ENCODE measurements at regions not wholly inside any gene's neighbourhood (a gene's known extent, or its start where the extent isn't known, plus 50 kb on each side); places are given as distances from the start of the nearest gene placed in this dataset.

- no peak for FAIRE-seq
- DNase-seq (ENCODE audit: low spot score) = no peak
Observed at GRCh38 chr6:93571346-93571745, 152.0 kb upstream of the EPHA7 start.

GRCh38 chr6:93568169-93568568 is 148.8 kb upstream of the EPHA7 start:
- DNase-seq (ENCODE audit: low spot score) (no peak), FAIRE-seq (no peak)

DNA sequence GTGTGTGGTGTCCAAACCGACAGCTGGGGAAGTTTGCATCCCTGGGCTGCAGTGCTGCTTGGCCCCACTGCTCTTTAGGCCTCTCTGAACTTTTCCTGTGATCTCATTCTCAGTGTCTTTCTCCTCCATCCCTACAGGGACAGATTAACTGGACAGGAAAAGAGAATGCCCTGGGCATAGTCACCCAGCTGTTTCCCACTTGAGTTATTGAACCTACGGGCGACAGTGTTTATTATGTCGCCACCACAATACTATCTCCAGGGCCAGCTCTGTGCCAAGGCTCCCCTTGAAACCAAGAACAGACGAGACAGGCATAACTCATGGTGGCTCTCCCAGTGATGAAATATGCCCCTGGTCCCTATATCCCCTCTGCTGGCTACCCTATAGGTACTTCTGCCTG is 147.8 kb upstream of the EPHA7 start:
- no peak for DNase-seq (ENCODE audit: low spot score)
- no peak for FAIRE-seq

GRCh38 chr6:93566285-93566684 is 146.9 kb upstream of the EPHA7 start:
- FAIRE-seq (no peak), DNase-seq (ENCODE audit: low spot score) (no peak)

GRCh38 chr6:93562582-93562981 is 143.2 kb upstream of the EPHA7 start:
- DNase-seq (ENCODE audit: low spot score) (no peak), FAIRE-seq (no peak)

DNA sequence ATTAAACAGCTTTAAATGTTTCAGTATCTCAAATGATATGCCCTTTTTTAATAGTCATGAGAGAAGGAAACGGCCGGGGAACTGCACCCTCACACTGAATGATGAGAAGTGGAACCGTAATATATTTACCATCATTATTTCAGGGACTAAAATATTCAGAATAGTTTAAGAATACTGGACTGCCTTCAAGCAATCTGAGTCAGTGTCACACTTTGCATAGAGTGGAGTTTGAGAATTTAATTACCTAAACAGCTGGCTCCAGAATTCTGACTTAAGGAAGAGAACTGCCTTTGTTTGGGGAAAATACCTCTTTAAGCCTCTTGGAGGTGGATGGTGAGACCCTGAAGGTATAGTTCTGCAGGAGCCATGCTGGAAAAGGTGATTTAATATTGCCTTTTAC is 135.9 kb upstream of the EPHA7 start:
- FAIRE-seq (no peak), DNase-seq (ENCODE audit: low spot score) (no peak)

- DNase-seq (ENCODE audit: low spot score) (no peak), FAIRE-seq (no peak)
Observed at GRCh38 chr6:93554018-93554417, 134.7 kb upstream of the EPHA7 start.

DNA sequence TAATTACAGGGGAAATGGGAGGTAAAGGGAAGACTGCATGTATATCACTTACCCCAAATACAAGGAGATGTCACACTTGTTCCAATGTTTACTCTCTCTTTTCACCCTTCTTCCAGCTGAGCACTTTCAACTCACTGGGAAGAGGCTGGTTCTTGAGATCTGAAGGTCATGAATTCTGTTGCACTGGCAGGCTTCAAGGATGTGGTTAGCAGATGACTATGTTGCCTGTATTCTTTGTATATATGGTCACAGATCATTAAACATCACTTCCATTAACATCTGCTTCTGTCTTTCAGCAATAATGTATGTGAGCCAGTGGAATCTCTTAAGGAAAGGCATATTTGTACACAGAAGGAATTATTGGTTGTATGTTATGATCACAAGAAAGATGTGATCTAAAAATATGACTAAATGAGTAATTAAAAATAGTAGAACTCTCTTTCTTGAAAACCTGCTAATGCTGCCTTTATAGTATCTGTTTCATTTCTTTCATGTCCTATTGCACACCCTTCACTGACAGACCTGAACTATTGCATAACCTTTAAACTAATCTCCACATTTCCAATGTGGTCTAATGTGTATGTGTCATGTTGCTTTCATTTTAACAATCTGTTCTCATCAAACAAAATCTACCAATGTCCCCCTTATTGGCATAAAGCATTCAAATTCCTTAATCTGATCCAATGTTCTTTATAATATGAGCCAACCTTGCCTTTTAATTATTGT is 131.4 kb upstream of the EPHA7 start:
- FAIRE-seq (no peak), DNase-seq (ENCODE audit: low spot score) (no peak)

- DNase-seq (ENCODE audit: low spot score) (no peak), FAIRE-seq (no peak)
Observed at GRCh38 chr6:93549868-93550267, 130.5 kb upstream of the EPHA7 start.

DNA sequence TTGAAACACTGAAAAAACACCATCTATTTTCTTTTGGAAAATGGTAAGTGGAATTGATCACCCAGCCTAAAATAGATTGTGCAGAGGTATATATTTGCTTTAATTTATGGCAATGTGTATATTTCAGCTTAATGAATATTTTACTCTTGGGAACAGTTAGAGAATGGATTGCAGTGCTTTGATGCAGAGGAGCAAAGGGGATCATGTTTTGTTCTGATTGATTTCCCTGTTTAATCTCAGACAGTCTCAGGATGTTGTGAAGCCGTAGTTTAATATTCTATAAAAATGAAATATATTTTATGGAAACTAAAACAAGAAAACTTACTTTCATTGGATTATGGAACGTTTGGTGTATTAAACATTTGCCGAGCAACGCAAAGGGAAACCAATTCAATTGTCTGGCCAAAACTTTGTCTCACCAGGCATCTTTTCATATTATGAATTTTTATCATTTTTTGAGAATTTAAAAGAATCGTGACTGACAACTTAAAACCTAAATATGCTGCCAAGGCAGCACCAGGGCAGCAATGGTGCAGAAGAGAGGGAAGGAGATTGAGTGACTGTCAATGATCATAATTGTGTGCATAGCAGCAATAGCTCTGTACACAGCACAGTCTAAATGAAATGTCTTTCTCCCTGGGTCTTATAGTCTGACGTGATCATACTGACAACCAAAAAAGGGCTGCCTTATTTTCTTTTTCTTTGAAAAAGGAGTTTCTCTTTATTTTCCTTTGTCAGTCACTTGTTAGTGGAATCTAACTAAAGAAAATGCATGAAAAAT is 105.5 kb upstream of the EPHA7 start:
- FAIRE-seq = no peak
- no peak for DNase-seq (ENCODE audit: low spot score)

- no peak for FAIRE-seq
- DNase-seq (ENCODE audit: low spot score) = no peak
Observed at GRCh38 chr6:93523365-93523764, 104.0 kb upstream of the EPHA7 start.

GRCh38 chr6:93516441-93516840 is 97.1 kb upstream of the EPHA7 start:
- FAIRE-seq (no peak), DNase-seq (ENCODE audit: low spot score) (no peak)

DNA sequence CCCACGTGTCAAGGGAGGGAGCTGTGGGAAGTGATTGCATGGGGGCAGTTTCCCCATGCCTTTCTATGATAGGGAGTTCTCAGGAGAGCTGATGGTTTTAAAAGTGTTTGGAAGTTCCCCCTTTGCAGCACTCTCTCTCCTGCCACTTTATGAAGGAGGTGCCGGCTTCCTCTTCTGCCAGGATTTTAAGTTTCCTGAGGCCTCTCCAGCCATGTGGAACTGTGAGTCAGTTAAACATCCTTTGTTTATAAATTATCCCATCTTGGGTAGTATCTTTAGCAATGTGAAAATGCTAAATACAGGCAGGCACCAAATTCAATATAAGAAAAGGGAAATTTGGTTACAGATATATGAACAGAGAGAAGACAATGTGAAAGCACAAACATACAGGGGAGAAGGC is 96.4 kb upstream of the EPHA7 start:
- no peak for DNase-seq (ENCODE audit: low spot score)
- FAIRE-seq = no peak

DNA sequence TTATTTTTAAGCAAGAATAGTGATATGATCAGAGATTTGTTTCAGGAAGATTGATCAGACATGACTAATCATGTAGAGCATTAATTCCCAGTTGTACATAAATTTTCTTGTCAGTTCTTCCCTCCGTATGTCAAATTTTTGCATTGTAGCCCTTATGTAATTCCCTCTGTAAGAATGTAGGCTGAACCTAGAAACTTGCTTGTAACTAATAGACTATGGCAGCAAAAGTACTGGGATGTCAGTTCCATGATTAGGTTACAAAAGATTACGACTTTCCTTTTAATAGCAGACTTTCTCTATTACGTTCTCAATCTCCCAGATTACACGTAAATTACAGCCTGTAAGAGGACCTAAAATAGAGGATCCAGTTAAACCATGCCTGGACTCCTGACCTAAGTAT is 79.4 kb upstream of the EPHA7 start:
- DNase-seq (ENCODE audit: low spot score) (no peak), FAIRE-seq (no peak)

DNA sequence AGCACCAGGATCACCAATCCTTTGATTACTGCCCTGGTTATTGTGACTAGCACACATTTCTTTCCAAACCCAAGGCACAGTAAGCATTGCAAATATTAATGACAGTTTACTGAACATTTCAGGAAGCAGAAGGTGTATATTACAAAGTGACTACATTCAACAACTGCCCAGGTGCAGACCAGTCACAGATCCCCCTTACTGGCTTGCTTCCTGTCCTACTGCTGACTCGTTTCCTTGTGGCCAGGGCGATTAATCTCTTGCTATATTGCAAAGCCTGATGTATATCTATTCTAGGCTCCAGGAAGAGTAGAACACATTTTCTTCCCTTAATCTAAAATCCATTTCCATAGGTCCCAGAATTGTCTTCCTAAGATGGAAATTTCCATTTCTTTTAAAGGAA is 77.2 kb upstream of the EPHA7 start:
- no peak for FAIRE-seq
- no peak for DNase-seq (ENCODE audit: low spot score)

- no peak for FAIRE-seq
- no peak for DNase-seq (ENCODE audit: low spot score)
Observed at GRCh38 chr6:93494057-93494456, 74.7 kb upstream of the EPHA7 start.

GRCh38 chr6:93474733-93475179 is 55.4 kb upstream of the EPHA7 start:
- DNase-seq (ENCODE audit: low spot score) (no peak), FAIRE-seq (no peak)

DNA sequence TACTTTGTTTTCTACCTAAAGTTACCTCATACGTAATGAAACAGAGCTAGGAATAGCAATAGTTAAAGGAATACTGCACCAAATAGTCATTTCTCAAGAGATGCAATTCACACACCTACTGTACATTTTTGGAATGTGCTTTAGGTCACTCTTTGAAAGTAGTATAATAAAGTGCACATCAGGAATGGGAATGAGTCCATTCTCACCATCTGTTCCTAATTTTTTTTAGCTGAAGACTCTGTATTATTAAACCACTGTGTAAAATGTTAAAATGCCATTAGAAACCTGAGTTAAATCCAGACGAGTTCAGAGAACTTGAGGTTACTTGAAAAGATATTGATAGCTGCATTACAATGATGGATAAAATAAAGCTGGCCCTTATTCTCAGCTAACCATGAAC is 51.9 kb upstream of the EPHA7 start:
- FAIRE-seq = no peak
- DNase-seq (ENCODE audit: low spot score) = no peak
